ENCODE measurements at regions not wholly inside any gene's neighbourhood (a gene's known extent, or its start where the extent isn't known, plus 50 kb on each side); places are given as distances from the start of the nearest gene placed in this dataset.

DNA sequence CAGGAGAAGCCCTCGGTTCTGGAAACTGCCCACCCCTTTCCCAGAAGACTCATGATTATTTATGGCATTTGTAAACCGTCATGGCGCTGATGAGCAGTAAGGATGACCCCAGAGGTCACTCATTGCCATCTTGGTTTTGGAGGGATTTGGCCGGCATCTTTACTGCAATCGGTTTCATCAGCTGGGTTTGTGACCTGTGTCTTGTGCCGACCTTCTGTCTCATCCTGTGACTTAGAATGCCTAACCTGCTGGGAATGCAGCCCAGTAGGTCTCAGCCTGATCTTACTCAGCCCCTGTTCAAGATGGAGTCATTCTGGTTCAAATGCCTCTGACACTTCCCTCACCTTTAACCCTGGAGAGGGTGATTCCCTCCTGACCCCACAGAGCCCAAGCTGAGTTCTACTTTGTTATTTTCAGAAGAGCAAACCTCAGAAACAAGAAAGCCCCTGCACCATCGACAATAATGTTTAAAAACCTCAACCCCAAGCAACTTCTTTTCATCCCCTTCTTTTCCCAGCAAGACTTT is 105.5 kb upstream of the SFSWAP start (continued):
- TF ChIP-seq, protein P1, sequence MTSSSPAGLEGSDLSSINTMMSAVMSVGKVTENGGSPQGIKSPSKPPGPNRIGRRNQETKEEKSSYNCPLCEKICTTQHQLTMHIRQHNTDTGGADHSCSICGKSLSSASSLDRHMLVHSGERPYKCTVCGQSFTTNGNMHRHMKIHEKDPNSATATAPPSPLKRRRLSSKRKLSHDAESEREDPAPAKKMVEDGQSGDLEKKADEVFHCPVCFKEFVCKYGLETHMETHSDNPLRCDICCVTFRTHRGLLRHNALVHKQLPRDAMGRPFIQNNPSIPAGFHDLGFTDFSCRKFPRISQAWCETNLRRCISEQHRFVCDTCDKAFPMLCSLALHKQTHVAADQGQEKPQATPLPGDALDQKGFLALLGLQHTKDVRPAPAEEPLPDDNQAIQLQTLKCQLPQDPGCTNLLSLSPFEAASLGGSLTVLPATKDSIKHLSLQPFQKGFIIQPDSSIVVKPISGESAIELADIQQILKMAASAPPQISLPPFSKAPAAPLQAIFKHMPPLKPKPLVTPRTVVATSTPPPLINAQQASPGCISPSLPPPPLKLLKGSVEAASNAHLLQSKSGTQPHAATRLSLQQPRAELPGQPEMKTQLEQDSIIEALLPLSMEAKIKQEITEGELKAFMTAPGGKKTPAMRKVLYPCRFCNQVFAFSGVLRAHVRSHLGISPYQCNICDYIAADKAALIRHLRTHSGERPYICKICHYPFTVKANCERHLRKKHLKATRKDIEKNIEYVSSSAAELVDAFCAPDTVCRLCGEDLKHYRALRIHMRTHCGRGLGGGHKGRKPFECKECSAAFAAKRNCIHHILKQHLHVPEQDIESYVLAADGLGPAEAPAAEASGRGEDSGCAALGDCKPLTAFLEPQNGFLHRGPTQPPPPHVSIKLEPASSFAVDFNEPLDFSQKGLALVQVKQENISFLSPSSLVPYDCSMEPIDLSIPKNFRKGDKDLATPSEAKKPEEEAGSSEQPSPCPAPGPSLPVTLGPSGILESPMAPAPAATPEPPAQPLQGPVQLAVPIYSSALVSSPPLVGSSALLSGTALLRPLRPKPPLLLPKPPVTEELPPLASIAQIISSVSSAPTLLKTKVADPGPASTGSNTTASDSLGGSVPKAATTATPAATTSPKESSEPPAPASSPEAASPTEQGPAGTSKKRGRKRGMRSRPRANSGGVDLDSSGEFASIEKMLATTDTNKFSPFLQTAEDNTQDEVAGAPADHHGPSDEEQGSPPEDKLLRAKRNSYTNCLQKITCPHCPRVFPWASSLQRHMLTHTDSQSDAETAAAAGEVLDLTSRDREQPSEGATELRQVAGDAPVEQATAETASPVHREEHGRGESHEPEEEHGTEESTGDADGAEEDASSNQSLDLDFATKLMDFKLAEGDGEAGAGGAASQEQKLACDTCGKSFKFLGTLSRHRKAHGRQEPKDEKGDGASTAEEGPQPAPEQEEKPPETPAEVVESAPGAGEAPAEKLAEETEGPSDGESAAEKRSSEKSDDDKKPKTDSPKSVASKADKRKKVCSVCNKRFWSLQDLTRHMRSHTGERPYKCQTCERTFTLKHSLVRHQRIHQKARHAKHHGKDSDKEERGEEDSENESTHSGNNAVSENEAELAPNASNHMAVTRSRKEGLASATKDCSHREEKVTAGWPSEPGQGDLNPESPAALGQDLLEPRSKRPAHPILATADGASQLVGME (CRISPR knock-in tag; IDR thresholded peaks at IDR 0.05), result peak; percentile 98
- TF ChIP-seq GTF2E2 (tag; IDR thresholded peaks at IDR 0.05) (no peak), RBM15 (IDR thresholded peaks at IDR 0.05; ENCODE audit: insufficient read depth, low read length) (no peak), ESRRA (IDR thresholded peaks at IDR 0.05; ENCODE audit: borderline replicate concordance, low read depth) (peak; percentile 89), BRCA1 (IDR thresholded peaks at IDR 0.05) (no peak), BRCA1 (CRISPR knock-in tag; IDR thresholded peaks at IDR 0.05) (no peak), RBM25 (IDR thresholded peaks at IDR 0.05; ENCODE audit: low read depth, low read length, severe bottlenecking) (no peak), ZNF197 (CRISPR knock-in tag; IDR thresholded peaks at IDR 0.05; ENCODE audit: low read depth) (peak; percentile 98), KAT2B (IDR thresholded peaks at IDR 0.05; ENCODE audit: low read depth, low read length) (no peak), ELF2 (CRISPR knock-in tag; IDR thresholded peaks at IDR 0.05) (no peak)
- TF ChIP-seq, protein P2, sequence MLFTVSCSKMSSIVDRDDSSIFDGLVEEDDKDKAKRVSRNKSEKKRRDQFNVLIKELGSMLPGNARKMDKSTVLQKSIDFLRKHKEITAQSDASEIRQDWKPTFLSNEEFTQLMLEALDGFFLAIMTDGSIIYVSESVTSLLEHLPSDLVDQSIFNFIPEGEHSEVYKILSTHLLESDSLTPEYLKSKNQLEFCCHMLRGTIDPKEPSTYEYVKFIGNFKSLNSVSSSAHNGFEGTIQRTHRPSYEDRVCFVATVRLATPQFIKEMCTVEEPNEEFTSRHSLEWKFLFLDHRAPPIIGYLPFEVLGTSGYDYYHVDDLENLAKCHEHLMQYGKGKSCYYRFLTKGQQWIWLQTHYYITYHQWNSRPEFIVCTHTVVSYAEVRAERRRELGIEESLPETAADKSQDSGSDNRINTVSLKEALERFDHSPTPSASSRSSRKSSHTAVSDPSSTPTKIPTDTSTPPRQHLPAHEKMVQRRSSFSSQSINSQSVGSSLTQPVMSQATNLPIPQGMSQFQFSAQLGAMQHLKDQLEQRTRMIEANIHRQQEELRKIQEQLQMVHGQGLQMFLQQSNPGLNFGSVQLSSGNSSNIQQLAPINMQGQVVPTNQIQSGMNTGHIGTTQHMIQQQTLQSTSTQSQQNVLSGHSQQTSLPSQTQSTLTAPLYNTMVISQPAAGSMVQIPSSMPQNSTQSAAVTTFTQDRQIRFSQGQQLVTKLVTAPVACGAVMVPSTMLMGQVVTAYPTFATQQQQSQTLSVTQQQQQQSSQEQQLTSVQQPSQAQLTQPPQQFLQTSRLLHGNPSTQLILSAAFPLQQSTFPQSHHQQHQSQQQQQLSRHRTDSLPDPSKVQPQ (CRISPR knock-in tag; IDR thresholded peaks at IDR 0.05; ENCODE audit: borderline replicate concordance), result peak; percentile 72; the same call in 1 of the 2 replicates
- TF ChIP-seq, protein P3, sequence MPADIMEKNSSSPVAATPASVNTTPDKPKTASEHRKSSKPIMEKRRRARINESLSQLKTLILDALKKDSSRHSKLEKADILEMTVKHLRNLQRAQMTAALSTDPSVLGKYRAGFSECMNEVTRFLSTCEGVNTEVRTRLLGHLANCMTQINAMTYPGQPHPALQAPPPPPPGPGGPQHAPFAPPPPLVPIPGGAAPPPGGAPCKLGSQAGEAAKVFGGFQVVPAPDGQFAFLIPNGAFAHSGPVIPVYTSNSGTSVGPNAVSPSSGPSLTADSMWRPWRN (IDR thresholded peaks at IDR 0.05; ENCODE audit: low read depth), result no peak
- TF ChIP-seq, protein P4, sequence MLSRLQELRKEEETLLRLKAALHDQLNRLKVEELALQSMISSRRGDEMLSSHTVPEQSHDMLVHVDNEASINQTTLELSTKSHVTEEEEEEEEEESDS (CRISPR knock-in tag; IDR thresholded peaks at IDR 0.05), result no peak
- TF ChIP-seq, protein P5, sequence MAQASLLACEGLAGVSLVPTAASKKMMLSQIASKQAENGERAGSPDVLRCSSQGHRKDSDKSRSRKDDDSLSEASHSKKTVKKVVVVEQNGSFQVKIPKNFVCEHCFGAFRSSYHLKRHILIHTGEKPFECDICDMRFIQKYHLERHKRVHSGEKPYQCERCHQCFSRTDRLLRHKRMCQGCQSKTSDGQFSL (CRISPR knock-in tag; IDR thresholded peaks at IDR 0.05), result no peak
- TF ChIP-seq, protein P5 (tag; IDR thresholded peaks at IDR 0.05), result peak in 1 of 2 experiments; percentile 95; a peak in 2 of 4 replicates
- TF ChIP-seq, protein P6, sequence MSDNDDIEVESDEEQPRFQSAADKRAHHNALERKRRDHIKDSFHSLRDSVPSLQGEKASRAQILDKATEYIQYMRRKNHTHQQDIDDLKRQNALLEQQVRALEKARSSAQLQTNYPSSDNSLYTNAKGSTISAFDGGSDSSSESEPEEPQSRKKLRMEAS (CRISPR knock-in tag; IDR thresholded peaks at IDR 0.05), result no peak
- TF ChIP-seq, protein P7, sequence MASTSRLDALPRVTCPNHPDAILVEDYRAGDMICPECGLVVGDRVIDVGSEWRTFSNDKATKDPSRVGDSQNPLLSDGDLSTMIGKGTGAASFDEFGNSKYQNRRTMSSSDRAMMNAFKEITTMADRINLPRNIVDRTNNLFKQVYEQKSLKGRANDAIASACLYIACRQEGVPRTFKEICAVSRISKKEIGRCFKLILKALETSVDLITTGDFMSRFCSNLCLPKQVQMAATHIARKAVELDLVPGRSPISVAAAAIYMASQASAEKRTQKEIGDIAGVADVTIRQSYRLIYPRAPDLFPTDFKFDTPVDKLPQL (IDR thresholded peaks at IDR 0.05; ENCODE audit: extremely low read depth, insufficient read length), result no peak
